DMS53 treated with DMSO at 0.1 percent for 48 hours (cell line): ENCODE measurements at regions not wholly inside any gene's neighbourhood (a gene's known extent, or its start where the extent isn't known, plus 50 kb on each side); places are given as distances from the start of the nearest gene placed in this dataset.

Experiments used
- DNase-seq: peaks from one replicate; lab custom pipeline; 2025; ENCODE audit not compliant: unreplicated experiment; lab: John Stamatoyannopoulos, UW

DNA sequence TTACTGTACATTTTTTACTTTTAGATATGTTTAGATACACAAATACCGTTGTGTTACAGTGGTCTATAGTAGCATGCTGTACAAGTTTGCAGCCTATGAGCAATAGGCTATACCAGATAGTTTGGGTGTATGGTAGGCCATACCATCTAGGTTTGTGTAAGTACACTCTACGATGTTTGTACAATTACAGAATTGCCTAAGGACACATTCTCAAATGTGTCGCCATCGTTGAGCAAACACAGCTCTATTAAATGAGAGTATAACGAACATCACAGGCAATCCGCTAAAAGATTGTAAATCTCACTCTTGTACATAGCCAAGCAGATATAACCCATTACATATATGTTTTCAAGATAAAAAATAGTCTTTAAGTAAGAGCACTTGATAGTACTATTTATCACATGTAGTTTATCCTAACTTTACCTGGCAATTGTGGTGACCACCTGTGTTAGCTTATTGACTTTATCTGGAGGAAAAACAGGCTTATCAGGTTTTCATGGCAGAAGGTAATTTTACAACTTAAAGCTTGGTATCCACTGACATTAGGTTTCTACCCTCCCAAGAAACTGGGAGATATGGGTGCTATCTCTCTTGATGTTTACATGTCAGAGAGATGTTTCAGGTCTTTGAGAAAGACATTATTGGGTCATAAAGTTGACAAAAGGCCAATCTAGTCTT lies 898.7 kb downstream of the NSUN3 start:
- DNase-seq, result peak; percentile 81

DNA sequence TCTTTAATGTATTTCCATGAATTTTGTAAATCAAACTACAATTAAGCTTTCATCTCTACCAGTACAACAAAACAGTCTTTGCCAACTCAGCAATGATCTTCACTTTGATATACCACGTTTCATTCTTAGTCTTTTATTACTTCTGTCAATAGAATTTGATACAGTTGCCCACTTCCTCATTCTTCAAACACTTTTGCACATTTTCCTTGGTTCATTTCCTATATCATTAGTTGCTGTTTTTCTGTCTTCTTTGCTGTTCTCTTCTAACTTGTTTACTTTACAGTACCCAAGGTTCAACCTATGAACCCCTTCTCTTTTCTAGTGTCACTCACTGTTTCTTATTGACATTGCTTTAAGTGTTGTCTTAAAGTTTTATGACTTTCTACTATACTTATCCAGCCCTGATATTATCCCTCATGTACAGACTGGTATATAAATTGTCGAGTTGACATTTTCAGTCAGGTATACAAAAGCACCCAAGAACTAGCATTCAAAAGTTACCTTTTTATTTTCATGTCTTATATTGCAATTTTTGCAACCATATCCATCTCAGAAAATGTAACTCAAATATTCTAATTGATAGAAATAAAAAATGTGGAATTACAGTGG lies 903.1 kb downstream of the NSUN3 start:
- DNase-seq, result no peak

DNA sequence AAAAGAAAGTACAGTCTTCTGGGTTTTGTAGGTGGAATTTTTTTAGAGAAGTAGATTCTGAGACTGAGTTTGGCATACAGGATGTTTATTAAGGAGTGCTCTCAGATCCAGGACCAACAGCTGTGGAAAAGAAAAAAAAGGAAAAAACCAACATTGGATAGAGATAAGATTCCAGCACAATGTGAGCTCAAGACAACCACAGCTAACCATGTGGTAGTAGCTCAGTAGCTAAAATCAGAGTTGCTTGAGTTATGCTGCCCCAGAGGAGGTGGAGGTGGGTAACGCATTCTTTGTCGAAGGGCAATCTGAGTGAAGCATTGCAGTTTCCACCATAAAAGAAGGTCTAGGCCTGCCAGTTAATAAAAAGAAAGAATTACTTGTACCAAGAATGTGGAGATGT lies 904.3 kb downstream of the NSUN3 start:
- DNase-seq, result no peak

DNA sequence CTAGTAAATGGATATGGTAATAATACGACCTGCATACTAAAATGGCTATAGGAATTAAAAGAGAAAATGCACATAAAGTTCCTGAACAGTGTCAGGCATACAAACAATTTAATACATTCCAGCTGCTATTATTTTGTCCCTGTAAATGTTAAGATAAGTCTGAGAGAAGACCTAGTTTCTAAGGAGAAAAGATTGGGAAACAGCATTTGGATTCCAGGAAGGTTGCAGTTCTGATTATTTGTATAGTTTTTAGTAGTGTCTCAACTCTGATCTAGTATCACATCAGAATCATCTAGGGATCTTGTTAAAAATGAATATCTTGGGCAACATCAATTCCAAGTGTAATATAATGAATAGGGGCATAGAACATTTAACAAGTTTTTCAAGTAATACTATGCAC lies 905.7 kb downstream of the NSUN3 start:
- DNase-seq, result no peak

DNA sequence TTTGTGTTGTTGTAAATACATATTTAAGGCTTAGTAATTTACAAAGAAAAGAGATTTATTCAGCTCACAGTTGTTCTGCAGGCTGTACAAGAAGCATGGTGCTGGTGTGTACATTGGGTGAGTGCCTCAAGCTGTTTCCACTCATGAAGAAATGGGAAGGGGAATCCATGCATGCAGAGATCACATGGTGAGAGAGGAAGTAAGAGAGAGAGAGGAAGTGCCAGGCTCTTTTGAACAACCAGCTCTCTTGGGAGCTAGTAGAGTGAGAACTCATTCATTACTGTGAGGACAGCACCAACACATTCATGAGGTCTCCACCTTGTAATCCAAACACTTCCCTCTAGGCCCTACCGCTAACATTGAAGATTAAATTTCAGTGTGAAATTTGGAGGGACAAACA lies 909.2 kb downstream of the NSUN3 start:
- no peak for DNase-seq

DNA sequence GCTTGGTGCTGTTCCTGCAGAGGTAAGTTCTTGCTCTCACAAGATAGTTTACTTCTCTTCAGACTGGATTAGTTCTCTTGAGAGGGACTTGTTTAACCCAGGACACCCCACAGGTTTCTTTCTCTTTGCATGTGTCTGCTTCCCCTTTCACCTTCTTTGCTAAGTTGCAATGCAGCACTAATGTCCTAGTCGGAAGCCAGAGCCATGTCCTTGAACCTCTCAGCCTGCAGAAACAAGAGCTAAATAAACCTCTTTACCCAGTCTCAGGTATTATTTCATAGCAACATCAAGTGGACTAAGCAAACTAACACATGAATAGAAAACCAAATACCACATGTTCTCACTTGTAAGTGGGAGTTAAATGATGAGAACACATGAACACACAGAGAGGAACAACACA lies 915.2 kb downstream of the NSUN3 start:
- DNase-seq, result peak; percentile 94

DNA sequence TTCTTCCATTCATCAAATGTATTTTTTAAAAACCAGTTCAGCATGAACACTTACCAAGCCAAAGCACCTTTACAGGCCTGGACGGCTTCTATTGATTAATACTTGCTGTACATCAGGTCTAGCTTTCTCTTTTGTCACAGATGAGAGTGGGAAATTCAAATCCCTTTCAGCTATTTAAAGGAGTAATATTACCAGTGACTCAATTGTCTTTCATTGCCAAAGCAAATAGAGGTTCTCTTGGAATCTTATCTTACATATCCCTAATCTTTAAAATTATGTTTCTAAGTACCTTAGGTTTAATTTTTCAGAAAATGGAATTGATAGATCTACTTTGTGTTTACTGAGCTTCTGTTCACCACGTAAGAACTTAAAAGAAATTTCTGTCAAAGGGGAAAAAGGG lies 922.9 kb downstream of the NSUN3 start:
- no peak for DNase-seq

DNA sequence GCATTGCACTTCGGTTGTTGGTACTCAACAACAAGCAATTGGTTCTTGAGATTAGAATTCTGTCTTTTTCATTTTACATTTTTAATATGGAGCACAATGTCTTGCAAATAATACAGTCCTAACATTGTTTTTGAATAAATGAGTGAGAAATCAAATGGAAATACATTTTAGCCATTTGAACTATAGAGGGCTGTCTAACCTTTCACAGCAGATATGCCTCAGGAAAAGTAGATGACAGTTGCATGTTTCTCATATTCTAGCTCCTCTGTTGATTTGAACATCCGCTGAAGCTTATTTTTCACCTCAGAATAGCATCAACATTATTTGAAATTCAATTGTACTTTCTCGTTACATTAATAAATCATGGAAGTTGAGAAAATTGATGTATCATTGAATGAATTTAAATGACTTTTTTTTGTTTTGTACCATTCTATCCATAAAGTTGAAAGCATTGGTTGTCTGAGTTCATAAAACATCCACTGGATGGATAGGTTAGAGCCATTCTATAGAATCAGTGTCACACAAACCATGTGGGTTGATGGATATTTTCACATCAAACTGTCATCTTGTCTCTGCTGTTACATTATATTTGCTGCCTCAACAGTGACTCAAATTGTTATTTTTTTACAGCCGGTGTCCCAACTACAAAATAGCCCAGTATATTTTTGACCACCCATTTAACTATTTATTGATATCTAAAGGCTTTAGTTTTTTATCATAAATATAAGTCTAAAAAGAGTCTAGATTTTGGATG lies 928.3 kb downstream of the NSUN3 start:
- DNase-seq, result no peak

DNA sequence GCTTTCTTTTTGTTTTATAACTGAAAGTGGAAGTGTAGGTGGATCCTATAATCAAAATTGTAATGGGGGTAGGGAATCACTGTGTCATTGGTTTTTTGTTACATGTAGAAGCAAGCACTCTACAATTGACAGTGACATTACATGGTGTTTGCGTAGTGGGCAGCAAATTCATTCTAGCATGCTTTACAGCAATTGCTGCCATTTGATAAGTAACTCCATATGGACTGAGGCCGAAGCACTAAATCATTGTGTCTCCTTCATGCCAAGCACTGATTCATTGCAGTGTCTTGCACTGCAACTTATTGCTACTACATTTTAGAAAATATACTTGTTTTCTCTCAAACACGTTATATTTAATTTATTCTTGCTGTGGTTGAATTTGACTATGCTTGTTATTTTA lies 933.9 kb downstream of the NSUN3 start:
- no peak for DNase-seq

DNA sequence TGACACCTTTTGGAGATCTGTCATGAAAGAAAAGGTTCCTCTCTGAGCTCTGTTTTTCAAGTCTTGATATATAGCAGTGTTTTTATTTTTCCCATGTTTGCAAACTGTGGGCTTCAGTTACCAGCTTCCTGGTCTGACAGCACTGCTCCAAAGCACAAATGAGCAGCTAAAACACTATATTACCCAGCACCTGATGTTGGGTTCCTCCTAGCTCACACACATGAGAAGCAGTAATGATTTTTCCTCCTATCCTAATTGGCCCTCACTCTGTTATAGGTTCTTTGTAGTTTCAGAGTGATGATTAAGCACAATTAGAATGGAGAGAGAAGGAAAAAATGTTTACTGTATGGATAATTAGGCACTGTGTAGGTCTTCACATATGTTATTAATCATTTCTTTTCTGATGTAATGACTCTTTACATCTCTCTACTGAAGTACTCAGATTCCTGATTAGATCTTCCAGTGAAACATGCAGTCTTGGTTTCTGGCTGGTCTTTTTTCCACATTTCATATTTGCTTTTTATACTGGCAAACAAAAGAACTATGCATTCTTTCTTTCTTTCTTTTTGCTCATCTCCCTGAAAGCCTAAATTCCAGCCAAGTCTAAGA lies 939.7 kb downstream of the NSUN3 start:
- no peak for DNase-seq

DNA sequence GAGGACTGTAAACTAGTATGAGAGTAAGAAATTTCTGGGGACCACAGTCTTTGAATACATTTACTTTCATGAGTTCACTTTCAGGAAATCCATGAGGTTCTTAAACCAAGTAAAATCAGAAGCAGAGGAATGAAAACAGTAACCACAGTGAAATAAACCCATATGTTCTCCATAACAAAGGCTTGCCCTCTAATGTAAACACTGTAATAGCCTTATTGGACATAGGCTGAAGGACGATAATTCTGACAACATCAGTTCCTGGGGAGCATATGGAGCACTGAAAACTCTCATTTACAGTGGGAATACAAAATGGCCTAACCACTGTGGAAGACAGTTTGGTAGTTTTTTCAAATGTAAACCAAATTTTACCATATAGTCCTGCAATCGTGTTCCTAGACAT lies 965.8 kb downstream of the NSUN3 start:
- DNase-seq, result no peak

DNA sequence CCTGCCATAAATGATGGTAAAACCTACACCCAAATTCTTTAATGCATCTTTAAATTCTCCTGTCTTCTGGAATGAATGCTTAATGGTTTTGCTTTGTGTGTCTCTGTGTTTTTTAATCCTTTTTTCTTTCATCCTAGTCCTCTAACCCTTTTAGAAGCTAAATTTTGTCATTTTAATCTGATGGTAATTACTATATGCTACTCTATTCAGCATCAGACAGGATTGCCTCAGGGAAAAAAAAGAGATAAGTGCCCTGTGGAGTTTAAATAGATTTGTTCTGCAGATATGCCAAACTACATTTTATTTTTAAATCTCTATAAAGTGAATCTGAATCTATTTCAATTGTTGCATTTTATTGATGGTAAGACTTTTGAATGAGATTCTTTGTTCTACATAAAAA lies 966.8 kb downstream of the NSUN3 start:
- DNase-seq, result no peak

DNA sequence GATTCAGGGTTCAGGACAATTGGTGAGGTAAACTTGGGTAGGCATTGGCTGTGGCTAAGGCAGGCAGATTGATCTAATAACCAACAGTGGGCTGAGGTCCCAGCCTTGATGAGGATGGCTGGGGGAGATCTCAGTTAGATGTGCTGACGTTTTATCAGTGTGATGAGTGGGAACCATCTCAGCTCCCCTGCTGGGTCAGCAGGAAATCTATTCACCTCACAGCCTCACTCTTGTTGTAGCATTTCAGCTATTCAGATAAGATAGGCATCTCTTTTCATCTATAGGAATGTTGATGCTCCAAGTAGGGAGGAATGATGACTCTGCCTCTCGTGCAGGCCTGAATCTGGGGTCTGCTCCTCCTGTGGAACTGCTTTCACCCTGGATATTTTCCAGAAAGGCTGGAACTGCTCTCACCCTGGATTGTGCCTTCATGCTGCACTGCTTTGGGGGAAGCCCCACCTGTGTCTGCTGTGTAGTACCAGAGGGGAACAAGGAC lies 973.7 kb downstream of the NSUN3 start:
- DNase-seq, result no peak

DNA sequence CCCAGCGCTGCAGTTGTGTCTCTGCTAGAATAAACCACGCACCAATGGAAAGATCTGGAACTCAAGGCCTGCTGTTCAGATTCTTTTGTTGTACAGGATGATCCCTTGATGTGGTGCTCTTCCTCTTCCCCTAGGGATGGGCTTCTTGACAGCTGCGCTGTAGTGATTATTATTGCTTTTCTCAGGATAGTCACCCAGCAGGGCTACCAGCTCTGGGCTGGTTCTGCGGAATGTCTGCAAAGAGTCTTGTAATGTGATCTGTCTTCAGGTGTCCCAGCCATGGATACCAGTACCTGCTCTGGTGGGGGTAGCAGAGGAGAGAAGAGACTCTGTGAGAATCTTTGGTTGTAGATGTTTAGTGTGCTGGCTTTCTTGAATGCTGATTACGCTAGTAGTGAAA lies 974.2 kb downstream of the NSUN3 start:
- DNase-seq, result no peak

DNA sequence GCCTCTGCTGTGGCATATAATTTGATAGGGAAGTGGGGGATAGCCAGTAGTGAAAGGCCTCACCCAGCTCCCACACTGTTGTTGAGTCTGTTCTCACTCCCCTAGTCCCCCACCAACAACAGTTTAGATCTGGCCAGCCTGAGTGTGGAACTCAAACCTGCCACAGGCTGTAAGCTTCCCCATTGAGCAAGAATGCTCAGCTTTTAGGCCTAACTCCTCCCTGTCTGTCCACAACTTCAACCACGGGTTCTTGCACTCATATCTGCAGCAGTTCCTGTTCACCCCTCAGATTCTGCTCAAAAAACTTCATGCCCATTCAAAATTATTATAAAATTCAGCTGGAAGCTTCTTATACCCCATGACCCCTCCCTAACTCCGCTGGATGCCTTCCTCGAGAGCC lies 975.1 kb downstream of the NSUN3 start:
- DNase-seq, result no peak

DNA sequence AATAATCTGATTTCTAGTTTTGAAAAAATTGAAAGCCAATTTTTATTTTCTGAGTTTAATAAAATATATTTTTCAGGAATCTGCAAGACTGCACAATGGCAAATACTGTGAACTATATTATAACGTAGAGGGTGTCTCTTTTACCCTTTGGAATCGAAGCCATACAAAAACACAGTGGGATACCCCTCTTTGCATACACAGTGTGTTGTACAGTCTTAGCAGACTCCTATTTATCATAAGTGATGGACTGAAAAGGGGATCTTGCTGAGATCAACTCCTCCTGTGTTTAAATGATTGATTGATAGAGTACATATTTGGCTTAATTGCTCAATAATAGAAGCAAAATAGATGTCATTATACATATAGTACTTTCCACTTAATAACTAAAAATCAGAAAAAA lies 981.2 kb downstream of the NSUN3 start:
- DNase-seq, result no peak

DNA sequence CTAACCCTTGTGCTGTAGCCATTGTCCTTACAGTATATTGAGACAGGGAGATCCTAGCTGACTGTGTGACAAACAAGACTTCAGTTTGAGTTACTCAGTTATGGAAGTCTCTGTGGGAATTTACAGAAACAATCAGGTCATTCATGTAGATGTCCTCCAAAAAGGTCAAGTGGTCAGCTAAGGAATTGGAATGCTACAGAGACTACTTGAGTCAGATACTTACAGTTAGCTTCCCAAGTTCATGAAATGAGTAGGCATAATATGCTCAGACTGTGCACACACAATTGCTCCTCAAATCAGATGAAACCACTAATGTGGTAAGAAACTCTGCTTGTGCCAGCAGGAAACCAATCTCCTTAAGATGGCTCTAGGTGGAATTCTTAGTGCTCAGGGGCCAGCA lies 985.7 kb downstream of the NSUN3 start:
- no peak for DNase-seq

DNA sequence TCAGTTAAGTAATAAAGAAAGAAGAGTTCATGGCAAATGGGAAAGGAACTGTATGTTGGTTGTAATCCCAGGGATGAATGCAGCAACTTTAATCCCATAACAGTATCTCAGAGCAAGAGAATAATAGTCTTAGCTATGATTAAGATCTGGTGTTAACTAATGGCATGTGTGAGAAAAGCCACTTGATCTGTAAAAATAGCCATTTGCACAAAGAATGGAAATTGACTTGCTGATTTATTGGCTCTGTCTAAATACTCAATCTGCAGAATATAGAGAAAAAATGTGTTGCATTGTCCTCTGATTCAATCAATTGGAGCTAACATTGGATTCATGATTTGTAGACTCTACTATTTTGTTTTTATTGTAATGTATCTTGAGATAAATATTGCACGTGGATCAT lies 987.0 kb downstream of the NSUN3 start:
- DNase-seq, result no peak

DNA sequence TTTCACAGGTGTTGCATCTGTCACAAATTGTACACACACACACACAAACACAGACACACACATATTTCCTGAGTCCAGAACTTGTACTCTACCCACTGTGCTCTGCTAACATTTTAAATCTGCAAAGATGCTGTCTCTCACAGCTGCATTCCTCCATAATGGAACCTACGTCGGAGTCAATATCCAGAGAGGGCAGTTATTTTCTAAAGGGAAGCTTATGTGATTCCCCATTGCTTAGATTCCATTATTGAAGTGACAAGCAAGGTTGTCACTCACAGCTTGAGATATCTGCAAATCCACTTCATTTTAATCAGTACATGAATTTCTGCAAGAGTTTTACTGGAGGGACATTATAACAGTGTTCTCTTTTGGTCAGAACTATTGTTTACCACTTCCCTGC lies 992.4 kb downstream of the NSUN3 start:
- DNase-seq, result no peak

DNA sequence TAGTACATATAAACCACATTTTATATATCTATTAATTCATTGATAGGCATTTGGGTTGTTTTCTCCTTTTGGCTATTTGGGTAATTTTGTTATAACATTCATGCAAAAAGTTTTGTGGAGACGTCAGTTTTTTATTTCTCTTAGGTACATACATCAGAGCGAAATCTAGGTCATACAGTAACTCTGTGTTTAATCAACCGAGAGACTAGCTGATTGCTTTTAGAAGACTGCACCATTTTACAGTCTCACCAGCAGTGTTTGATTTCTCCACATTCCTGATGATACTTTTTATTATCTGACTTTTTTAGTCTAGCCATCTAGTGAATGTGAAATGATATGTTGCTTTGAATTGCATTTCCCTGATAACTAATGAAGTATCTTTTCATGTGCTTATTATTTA lies 1019.3 kb downstream of the NSUN3 start:
- no peak for DNase-seq

DNA sequence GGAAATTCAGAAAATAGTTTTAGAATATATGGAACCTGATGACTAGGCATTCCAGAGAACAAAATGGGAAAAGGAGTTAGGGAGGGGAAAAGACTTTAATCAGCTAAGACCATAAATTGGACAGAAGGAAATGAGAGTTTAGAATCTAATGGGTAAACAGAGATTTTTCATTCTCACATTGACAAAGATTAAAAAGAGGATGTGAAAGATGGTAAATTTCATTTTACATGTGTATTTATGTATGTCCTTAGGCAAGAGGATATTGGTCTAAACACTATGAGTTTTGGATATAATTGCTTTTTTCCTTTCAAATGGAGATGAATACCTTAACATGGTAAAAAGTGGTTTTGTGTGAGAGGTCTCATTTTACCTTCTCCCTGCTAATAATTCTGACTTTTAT lies 1021.9 kb downstream of the NSUN3 start:
- no peak for DNase-seq

DNA sequence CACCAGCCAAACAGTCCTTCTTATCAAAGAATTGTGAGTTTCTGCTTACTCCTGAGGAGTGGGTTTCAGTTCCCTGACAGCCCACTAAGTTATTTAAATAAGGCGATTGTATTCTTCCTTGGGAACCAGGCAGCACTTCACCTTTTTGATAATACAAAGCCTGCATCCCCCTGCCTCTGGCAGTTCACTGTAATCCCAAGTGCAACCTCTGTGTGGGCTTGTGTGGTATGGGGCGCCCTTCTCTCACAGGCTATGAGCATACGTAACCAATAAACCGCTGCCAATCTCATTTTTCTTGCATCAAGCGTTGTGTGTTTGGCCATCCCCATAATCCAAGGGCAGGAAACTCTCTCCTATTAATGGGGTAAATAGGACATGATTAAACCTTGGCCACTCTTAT lies 1025.6 kb downstream of the NSUN3 start:
- no peak for DNase-seq
